Thyroid gland (tissue), 4 donors: ENCODE measurements at regions not wholly inside any gene's neighbourhood (a gene's known extent, or its start where the extent isn't known, plus 50 kb on each side); places are given as distances from the start of the nearest gene placed in this dataset. TPM values are rescaled to one million over a fixed set of nuclear protein-coding genes. Genes with fewer than 3 reads are reported as not detected.

ENCODE experiments used
- DNase-seq, 2 donors: peaks; one replicate each; pipeline ENCODE4 v3.0.0-alpha.2; 2019
- H3K27ac ChIP-seq, 3 donors: fragments of 200-600 bp; sonication (generic); 1 replicate in 2 of 3; 2 replicates in 1 of 3; pipeline ENCODE4 v1.5.1; 2016 to 2019; ENCODE audit warnings: mild to moderate bottlenecking in 1 of 3, moderate library complexity in 1 of 3
- H3K27me3 ChIP-seq: fragments of 200-600 bp; sonication (generic); one replicate; pipeline ENCODE4 v1.5.1; 2019
- H3K36me3 ChIP-seq, 2 donors: fragments of 200-600 bp; sonication (generic); one replicate each; pipeline ENCODE4 v1.5.1; 2016 to 2019
- H3K4me1 ChIP-seq, 2 donors: fragments of 200-600 bp; sonication (generic); one replicate each; pipeline ENCODE4 v1.5.1; 2017 to 2019
- H3K4me3 ChIP-seq, 3 donors: fragments of 200-600 bp; sonication (generic); replicated peaks in 1 of 3; 1 replicate in 2 of 3; 2 replicates in 1 of 3; pipeline ENCODE4 v1.5.1; 2016; ENCODE audit warnings: mild to moderate bottlenecking in 1 of 3
- H3K9me3 ChIP-seq: fragments of 200-600 bp; sonication (generic); one replicate; pipeline ENCODE4 v1.5.1; 2017
- POLR2A ChIP-seq, 2 donors: fragments of 450-650 bp; IDR thresholded peaks; one replicate each; pipeline ENCODE4 v1.6.1; 2017; ENCODE audit warnings: antibody characterized with exemption in 2 of 2, mild to moderate bottlenecking in 2 of 2, moderate library complexity in 1 of 2
- WGBS, 2 donors: methylation state at CpG; one replicate each; pipeline ENCODE4 v1.1.5; 2017; 5-methylcytosine and 5-hydroxymethylcytosine counted together
- intact Hi-C: fragments of 100-400 bp; cut with DNase I; formaldehyde crosslinking; loops from one replicate; pipeline ENCODE4 v1.15.1; 2023
- microRNA-seq: library from miRNA; unstranded; fragments of <30 nt; microRNA quantifications from one replicate; pipeline ENCODE4, GENCODE V29; 2016
- small RNA-seq: library from RNA; depleted of rRNA; stranded (forward); fragments of <200 nt; gene quantifications from one replicate; pipeline ENCODE3, GENCODE V24; 2016
- TF ChIP-seq, protein P1 (sequence below), 6 experiments: fragments of 200-600 bp in 3 of 6; fragments of 450-650 bp in 3 of 6; sonication (generic) in 3 of 6; IDR thresholded peaks; one replicate each; pipeline ENCODE4 v1.5.1; 2016 to 2019; ENCODE audit warnings: antibody characterized with exemption in 6 of 6, mild to moderate bottlenecking in 2 of 6, inconsistent platforms in 1 of 6, moderate library complexity in 1 of 6

DNA sequence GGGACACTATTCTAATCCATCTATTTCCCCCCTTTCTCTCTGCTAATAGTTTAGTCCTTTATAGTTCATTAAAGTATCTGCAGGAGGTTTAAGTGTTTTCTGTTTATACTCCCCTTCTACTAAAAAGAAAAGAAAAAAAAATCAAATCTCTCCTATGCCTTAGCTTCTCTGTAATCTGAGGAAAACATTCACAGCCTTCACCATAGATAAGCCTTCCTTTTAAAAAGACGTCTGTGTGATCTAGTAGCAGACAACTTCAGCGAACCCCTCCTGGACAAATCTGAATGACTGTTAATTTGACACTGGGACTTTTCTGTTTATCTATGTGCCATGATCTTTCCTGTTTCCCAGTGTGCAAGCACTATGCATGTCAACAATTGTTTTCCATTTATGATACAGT lies 70.4 kb upstream of the CDH19 start:
- no peaks in the 10 kb centered on the region for H3K9me3 ChIP-seq
- TF ChIP-seq POLR2A (IDR thresholded peaks at IDR 0.05), result no peak
- TF ChIP-seq, protein P1, sequence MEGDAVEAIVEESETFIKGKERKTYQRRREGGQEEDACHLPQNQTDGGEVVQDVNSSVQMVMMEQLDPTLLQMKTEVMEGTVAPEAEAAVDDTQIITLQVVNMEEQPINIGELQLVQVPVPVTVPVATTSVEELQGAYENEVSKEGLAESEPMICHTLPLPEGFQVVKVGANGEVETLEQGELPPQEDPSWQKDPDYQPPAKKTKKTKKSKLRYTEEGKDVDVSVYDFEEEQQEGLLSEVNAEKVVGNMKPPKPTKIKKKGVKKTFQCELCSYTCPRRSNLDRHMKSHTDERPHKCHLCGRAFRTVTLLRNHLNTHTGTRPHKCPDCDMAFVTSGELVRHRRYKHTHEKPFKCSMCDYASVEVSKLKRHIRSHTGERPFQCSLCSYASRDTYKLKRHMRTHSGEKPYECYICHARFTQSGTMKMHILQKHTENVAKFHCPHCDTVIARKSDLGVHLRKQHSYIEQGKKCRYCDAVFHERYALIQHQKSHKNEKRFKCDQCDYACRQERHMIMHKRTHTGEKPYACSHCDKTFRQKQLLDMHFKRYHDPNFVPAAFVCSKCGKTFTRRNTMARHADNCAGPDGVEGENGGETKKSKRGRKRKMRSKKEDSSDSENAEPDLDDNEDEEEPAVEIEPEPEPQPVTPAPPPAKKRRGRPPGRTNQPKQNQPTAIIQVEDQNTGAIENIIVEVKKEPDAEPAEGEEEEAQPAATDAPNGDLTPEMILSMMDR (IDR thresholded peaks at IDR 0.05), result no peak
- no peaks in the 10 kb centered on the region for H3K36me3 ChIP-seq
- 51 to 53% methylated on average over 2 of the region's 2 CpGs for WGBS, 2 donors
- intact Hi-C loops, result no loop called here
- no peak overlapping the region for H3K4me3 ChIP-seq
- H3K27me3 ChIP-seq, result no peaks in the 10 kb centered on the region
- DNase-seq, result no peak
- no peak overlapping the region for H3K27ac ChIP-seq
- H3K4me1 ChIP-seq, result no peaks in the 10 kb centered on the region

DNA sequence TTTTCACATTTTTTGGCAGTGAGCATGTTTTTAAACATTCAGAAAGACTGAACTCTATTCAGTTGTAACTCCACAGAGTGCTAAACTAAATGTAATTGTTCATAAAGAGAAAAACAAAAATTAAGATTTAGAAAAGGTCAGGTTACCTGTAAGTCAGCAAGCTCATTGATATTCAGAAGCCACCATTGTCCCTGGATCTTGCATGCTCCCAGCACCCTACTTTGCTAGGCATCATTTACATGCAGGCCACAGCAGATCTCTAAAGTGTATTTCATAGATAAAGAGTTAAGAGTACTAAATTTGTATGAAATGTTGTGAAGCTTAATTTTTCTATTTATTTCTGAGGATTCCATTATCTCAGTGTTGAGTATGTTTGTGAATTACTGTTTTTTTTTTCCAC lies 64.8 kb upstream of the CDH19 start:
- H3K36me3 ChIP-seq, result no peaks in the 10 kb centered on the region
- no peak for DNase-seq
- TF ChIP-seq POLR2A (IDR thresholded peaks at IDR 0.05), result no peak
- TF ChIP-seq, protein P1 (IDR thresholded peaks at IDR 0.05), result no peak
- no peaks in the 10 kb centered on the region for H3K27me3 ChIP-seq
- intact Hi-C loops, result no loop called here
- H3K4me1 ChIP-seq, result no peaks in the 10 kb centered on the region
- H3K9me3 ChIP-seq, result no peaks in the 10 kb centered on the region
- H3K4me3 ChIP-seq, result no peak overlapping the region
- H3K27ac ChIP-seq, result no peak overlapping the region

DNA sequence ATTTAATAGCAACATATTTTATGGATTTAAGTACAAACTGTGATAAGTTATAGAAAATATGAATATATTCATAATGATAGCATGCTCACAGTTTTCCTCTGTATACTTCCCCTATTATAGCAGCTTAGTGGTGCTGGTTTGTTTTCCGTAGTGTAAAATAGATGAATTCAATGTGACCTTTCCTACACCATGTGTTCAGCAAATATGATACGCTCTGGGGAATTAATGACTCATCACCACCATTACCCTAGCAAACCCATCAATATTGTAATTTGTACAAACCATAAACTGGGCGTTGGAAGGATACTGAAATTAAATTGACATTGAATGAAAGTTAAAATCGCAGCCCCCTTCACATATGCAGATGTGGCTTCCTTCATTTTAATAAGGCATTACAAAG lies 58.7 kb upstream of the CDH19 start:
- no peaks in the 10 kb centered on the region for H3K36me3 ChIP-seq
- H3K27me3 ChIP-seq, result no peaks in the 10 kb centered on the region
- no peak overlapping the region for H3K4me3 ChIP-seq
- TF ChIP-seq, protein P1 (IDR thresholded peaks at IDR 0.05), result no peak
- no peak for TF ChIP-seq POLR2A (IDR thresholded peaks at IDR 0.05)
- no peaks in the 10 kb centered on the region for H3K9me3 ChIP-seq
- H3K4me1 ChIP-seq, result no peaks in the 10 kb centered on the region
- no peak overlapping the region for H3K27ac ChIP-seq
- DNase-seq, result no peak
- intact Hi-C loops, result no loop called here
- WGBS, 2 donors, result 81 to 90% methylated on average over 4 of the region's 4 CpGs

DNA sequence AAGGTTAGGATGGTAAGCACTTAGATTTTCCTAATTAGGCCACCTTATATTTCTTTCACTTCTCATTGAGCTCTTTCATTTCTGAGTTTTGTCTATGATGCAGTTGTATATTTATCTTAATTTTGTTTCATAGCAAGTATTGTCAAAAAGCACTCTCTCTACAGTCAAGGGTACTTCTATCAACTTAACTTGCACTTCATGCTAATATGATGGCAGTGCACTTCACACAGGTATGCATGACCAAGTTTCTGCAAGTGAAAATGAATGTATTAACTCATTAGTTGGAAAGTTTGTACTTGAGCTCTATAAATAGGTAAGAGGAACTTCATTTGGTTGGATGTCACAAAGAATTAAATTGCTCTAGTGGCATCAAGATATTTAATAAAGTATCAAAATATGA lies 51.5 kb upstream of the CDH19 start:
- no peak overlapping the region for H3K4me3 ChIP-seq
- TF ChIP-seq, protein P1 (IDR thresholded peaks at IDR 0.05), result no peak
- TF ChIP-seq POLR2A (IDR thresholded peaks at IDR 0.05), result no peak
- no peaks in the 10 kb centered on the region for H3K9me3 ChIP-seq
- H3K36me3 ChIP-seq, result no peaks in the 10 kb centered on the region
- DNase-seq, result no peak
- H3K27ac ChIP-seq, result no peak overlapping the region
- no peaks in the 10 kb centered on the region for H3K4me1 ChIP-seq
- no peaks in the 10 kb centered on the region for H3K27me3 ChIP-seq
- intact Hi-C loops, result no loop called here

Small RNA genes lying in the stretch of these regions (microRNA-seq; reads per million reads assigned to microRNA genes)
- gene MIR5011, result not detected

Small RNA genes lying in the stretch of these regions (small RNA-seq; reads per million reads assigned to genes)
- gene AC091042.1, result not detected
- not detected for gene MIR5011
- not detected for gene RNU6-1037P
- gene RPL31P9, result not detected
